B cell (primary cell): ENCODE measurements at regions not wholly inside any gene's neighbourhood (a gene's known extent, or its start where the extent isn't known, plus 50 kb on each side); places are given as distances from the start of the nearest gene placed in this dataset.

ENCODE experiments used
- ATAC-seq: fragments of 200-7000 bp; cut with Tn5 transposase; one replicate; pipeline ENCODE4 v1.10.0; 2021; ENCODE audit warnings: low read depth, mild to moderate bottlenecking, moderate number of reproducible peaks, moderate library complexity
- CTCF ChIA-PET: fragments of 350-600 bp; sonication (Branson Sonifier 250); formaldehyde crosslinking; loops from one replicate; lab custom pipeline; 2021; ENCODE audit warnings: antibody characterized with exemption, inconsistent platforms; lab: Charles Lee
- POLR2A ChIA-PET: fragments of 350-600 bp; sonication (Branson Sonifier 250); formaldehyde crosslinking; loops from one replicate; lab custom pipeline; 2021; ENCODE audit warnings: antibody characterized with exemption; lab: Charles Lee
- DNase-seq: peaks from one replicate; pipeline ENCODE4 v3.0.0; 2013
- H2AFZ ChIP-seq: 2 replicates; pipeline ENCODE4 v1.6.1; 2012; ENCODE audit warnings: mild to moderate bottlenecking, low read depth, low read length; ENCODE audit not compliant: insufficient read depth, poor library complexity, severe bottlenecking
- H3K27ac ChIP-seq, 2 donors: 1 replicate in 1 of 2; 2 replicates in 1 of 2; pipeline ENCODE4 v1.5.1; 2012 to 2013; ENCODE audit warnings: low read length in 2 of 2, mild to moderate bottlenecking in 2 of 2, moderate library complexity in 1 of 2
- H3K27me3 ChIP-seq, 4 experiments: fragments of 200-600 bp in 1 of 4; sonication (generic) in 1 of 4; replicated peaks in 1 of 4; 1 replicate in 2 of 4; 2 replicates in 2 of 4; pipeline versions ENCODE4 v1.6.1 to v1.7.0; 2013 to 2016; ENCODE audit warnings: low read length in 3 of 4, mild to moderate bottlenecking in 2 of 4, mixed read lengths in 1 of 4, moderate library complexity in 1 of 4; ENCODE audit not compliant: insufficient read depth in 4 of 4, control insufficient read depth in 3 of 4; ENCODE audit errors: control extremely low read depth in 1 of 4
- H3K36me3 ChIP-seq, 2 experiments: replicated peaks in 1 of 2; 1 replicate in 1 of 2; 2 replicates in 1 of 2; pipeline versions ENCODE4 v1.6.1 to v1.7.1; 2013; ENCODE audit warnings: low read length in 1 of 2; ENCODE audit not compliant: insufficient read depth in 2 of 2, control insufficient read depth in 1 of 2; ENCODE audit errors: control extremely low read depth in 1 of 2, extremely low read depth in 1 of 2
- H3K4me1 ChIP-seq, 2 donors: fragments of 200-600 bp in 1 of 2; sonication (generic) in 1 of 2; 1 replicate in 1 of 2; 2 replicates in 1 of 2; pipeline versions ENCODE4 v1.5.1 to v1.6.1; 2013 to 2017; ENCODE audit warnings: low read length in 2 of 2; ENCODE audit not compliant: control insufficient read depth in 2 of 2, insufficient read depth in 2 of 2
- H3K4me2 ChIP-seq: replicated peaks from 2 replicates; pipeline ENCODE3; 2012; ENCODE audit warnings: mild to moderate bottlenecking, low read depth, low read length; ENCODE audit not compliant: poor library complexity, severe bottlenecking
- H3K4me3 ChIP-seq, 5 experiments: fragments of 200-600 bp in 1 of 5; sonication (generic) in 1 of 5; 1 replicate in 3 of 5; 2 replicates in 2 of 5; pipeline versions ENCODE4 v1.5.1 to v1.7.0; 2011 to 2016; ENCODE audit warnings: low read length in 4 of 5, mild to moderate bottlenecking in 4 of 5, low read depth in 2 of 5, control low read depth in 1 of 5, moderate library complexity in 1 of 5; ENCODE audit not compliant: insufficient read depth in 1 of 5; ENCODE audit errors: control extremely low read depth in 1 of 5, extremely low read depth in 1 of 5
- H3K79me2 ChIP-seq: fragments of 200-600 bp; sonication (generic); one replicate; pipeline ENCODE4 v1.6.0; 2016; ENCODE audit warnings: low read length; ENCODE audit not compliant: control insufficient read depth, insufficient read depth
- H3K9ac ChIP-seq: fragments of 200-600 bp; sonication (generic); 2 replicates; pipeline ENCODE4 v1.6.1; 2017; ENCODE audit warnings: mild to moderate bottlenecking, low read length, moderate library complexity
- H3K9me3 ChIP-seq, 3 donors: one replicate each; pipeline versions ENCODE4 v1.6.1 to v1.7.1; 2013; ENCODE audit warnings: low read length in 2 of 3; ENCODE audit not compliant: control insufficient read depth in 2 of 3, insufficient read depth in 1 of 3; ENCODE audit errors: control extremely low read depth in 1 of 3
- H4K20me1 ChIP-seq: 2 replicates; pipeline ENCODE4 v1.6.0; 2012; ENCODE audit warnings: mild to moderate bottlenecking, low read length; ENCODE audit not compliant: insufficient read depth, control insufficient read depth, poor library complexity, severe bottlenecking
- H3K27ac Mint-ChIP-seq: one replicate; pipeline ENCODE4 v1.8.0; 2021; ENCODE audit warnings: mixed read lengths
- H3K27me3 Mint-ChIP-seq: one replicate; pipeline ENCODE4 v1.8.0; 2021; ENCODE audit warnings: mixed read lengths
- H3K4me1 Mint-ChIP-seq: one replicate; pipeline ENCODE4 v1.8.0; 2021; ENCODE audit warnings: mixed read lengths
- H3K4me3 Mint-ChIP-seq: one replicate; pipeline ENCODE4 v1.8.0; 2021; ENCODE audit warnings: mixed read lengths
- H3K9me3 Mint-ChIP-seq: one replicate; pipeline ENCODE4 v1.8.0; 2022; ENCODE audit warnings: mixed read lengths; ENCODE audit not compliant: insufficient read depth
- CTCF ChIP-seq: fragments of 200-600 bp; IDR thresholded peaks from one replicate; pipeline ENCODE4 v1.8.0; 2022; ENCODE audit warnings: antibody characterized with exemption, mild to moderate bottlenecking
- EZH2 ChIP-seq: IDR thresholded peaks from 2 replicates; pipeline ENCODE4 v1.6.1; 2012; ENCODE audit warnings: borderline replicate concordance, low read depth, mild to moderate bottlenecking, moderate library complexity, low read length; ENCODE audit not compliant: insufficient read depth, poor library complexity, severe bottlenecking
- WGBS: methylation state at CpG from one replicate; pipeline ENCODE4 v1.1.5; 2013; ENCODE audit warnings: missing lambda C conversion rate; ENCODE audit not compliant: insufficient coverage; 5-methylcytosine and 5-hydroxymethylcytosine counted together
- intact Hi-C: fragments of 100-400 bp; cut with micrococcal nuclease; formaldehyde crosslinking; loops from one replicate; pipeline ENCODE4 v1.10.0; 2022

- POLR2A ChIA-PET = no interaction called here
- Mint-ChIP-seq H3K27me3 (no peaks in the 10 kb centered on the region), H3K27ac (no peak overlapping the region)
Measured at GRCh38 chr9:78470741-78471140, 173.8 kb downstream of the PSAT1 start.

GRCh38 chr9:78472111-78472510 is 175.2 kb downstream of the PSAT1 start:
- Histone ChIP-seq H3K79me2 (no peaks in the 10 kb centered on the region), H3K4me3 (no peak overlapping the region), H3K36me3 (no peaks in the 10 kb centered on the region), H3K9me3 (no peaks in the 10 kb centered on the region), H2AFZ (no peak overlapping the region), H4K20me1 (no peaks in the 10 kb centered on the region), H3K9ac (no peak overlapping the region), H3K27ac (no peak overlapping the region), H3K4me1 (no peaks in the 10 kb centered on the region), H3K27me3 (no peaks in the 10 kb centered on the region), H3K4me2 (no peak overlapping the region)
- ChIA-PET POLR2A (no interaction called here), CTCF (no interaction called here)
- no peak overlapping the region for H3K4me3 Mint-ChIP-seq
- intact Hi-C loops = no loop called here
- H3K9me3 Mint-ChIP-seq = no peaks in the 10 kb centered on the region
- ATAC-seq (no peak), DNase-seq (no peak)
- TF ChIP-seq EZH2 (no peak), CTCF (no peak)
- H3K27ac Mint-ChIP-seq = no peak overlapping the region
- 100% methylated on average over 1 of the region's 3 CpGs for WGBS
- H3K27me3 Mint-ChIP-seq = peaks cover 2% of the 10 kb centered on the region
- H3K4me1 Mint-ChIP-seq = peaks cover 4% of the 10 kb centered on the region

More at GRCh38 chr9:78470741-78471140, 173.8 kb downstream of the PSAT1 start:
- CTCF ChIA-PET = interaction anchor here (0.5 kb wide), 1 partner anchor 109 kb away, joined by 3 read pairs; no protein-coding TSS in a partner anchor
- Histone ChIP-seq H4K20me1 (no peaks in the 10 kb centered on the region), H3K79me2 (no peaks in the 10 kb centered on the region), H3K36me3 (no peaks in the 10 kb centered on the region), H3K9ac (no peak overlapping the region), H3K27ac (no peak overlapping the region), H3K9me3 (no peaks in the 10 kb centered on the region), H3K27me3 (no peaks in the 10 kb centered on the region), H3K4me2 (no peak overlapping the region), H2AFZ (no peak overlapping the region), H3K4me3 (no peak overlapping the region), H3K4me1 (no peaks in the 10 kb centered on the region)
- ATAC-seq (no peak), DNase-seq (no peak)
- WGBS = no CpG with 5 or more reads among the region's 5 CpGs
- peaks cover 4% of the 10 kb centered on the region for H3K4me1 Mint-ChIP-seq
- no peak for TF ChIP-seq EZH2
- TF ChIP-seq CTCF = no peak
- no peak overlapping the region for H3K4me3 Mint-ChIP-seq
- intact Hi-C loops = no loop called here
- H3K9me3 Mint-ChIP-seq = no peaks in the 10 kb centered on the region
